ENCODE measurements at regions not wholly inside any gene's neighbourhood (a gene's known extent, or its start where the extent isn't known, plus 50 kb on each side); places are given as distances from the start of the nearest gene placed in this dataset.

DNA sequence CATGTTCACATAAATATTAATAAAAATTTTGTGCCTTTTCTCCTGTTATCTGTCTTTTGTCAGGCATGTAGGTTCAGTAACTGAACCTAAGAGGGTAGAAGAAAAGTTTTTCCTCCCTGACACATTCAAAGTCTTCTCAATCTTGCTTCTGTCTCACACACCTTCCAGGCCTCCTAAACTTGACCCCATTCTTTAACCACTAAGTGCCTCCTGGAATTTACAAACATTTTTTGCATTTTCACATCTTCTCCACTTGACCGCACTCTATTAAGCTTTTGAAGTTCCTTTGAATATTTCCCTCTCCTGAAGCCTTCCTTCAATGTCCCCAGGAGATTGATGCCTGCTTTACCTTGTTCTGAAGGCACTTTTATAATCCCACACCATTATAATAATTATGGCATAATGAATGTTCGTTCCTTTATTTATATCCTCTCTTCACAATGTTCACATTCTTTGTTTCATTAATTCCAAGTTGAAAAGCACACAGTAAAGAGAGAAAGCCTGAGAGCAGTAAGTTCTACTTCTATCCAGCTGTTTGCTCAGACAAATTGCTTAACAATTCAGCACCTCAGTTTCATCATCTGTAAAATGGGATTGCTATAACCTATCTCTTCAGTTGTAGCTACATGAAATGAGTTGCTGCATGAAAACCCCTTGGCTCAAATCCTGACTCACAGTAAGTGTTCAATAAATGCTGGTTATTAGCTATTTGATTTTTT, 184.8 kb upstream of the KLHL29 start:
- DNase-seq (ENCODE audit: low spot score): no peak

DNA sequence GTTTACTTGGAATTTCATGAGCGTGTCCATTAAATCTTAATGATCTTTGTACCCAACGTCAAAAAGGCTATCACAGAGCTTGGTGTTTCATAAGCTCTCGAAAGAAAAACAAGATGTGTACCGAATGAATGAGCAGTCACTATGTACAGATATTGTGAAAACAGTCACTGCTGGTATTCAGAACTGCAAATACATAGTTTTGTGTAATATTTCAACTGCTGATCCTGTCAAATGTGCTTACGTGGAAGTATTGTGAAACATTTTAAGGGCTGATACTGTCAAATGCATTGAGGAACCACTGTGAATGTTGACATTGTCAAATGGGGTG, 184.2 kb upstream of the KLHL29 start:
- no peak for DNase-seq (ENCODE audit: low spot score)

DNA sequence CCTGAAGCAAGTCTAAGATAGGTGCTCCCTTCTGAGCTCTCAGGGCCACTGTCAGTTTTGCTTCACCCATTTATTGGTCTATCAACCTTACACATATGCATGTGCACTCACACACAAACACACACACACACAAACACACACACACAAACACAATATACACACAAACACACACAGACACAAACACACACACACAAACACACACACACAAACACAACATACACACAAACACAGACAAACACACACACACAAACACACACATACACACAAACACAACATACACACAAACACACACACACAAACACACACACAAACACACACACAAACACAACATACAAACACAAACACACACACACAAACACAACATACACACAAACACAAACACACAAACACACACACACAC, 181.6 kb upstream of the KLHL29 start:
- DNase-seq (ENCODE audit: low spot score): no peak

DNA sequence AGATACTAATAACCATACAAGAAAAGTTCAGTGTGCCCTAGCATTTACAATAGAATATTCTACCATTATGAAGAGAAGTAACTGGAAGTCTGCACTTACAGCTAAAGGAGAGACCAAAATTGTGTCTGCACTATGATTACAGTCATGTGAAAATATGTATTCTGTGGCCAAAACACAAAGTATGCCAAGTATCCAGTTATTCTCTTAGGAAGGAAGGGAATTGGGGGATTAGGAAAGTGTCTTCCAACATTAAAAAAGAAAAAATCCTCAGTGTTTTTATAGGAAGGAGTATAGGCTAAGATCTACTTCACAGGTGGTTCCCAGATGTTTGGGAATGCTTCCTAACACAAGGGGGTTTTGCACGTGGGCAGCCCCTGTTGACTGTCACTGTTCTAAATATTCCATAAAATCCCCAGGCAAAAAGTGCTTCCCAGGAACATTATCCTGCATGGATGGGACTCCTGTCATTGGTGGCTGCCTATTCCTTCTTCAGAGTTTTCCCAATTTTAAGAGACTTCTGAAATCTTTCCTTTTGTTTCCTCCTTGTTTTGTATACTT, 180.2 kb upstream of the KLHL29 start:
- no peak for DNase-seq (ENCODE audit: low spot score)

DNA sequence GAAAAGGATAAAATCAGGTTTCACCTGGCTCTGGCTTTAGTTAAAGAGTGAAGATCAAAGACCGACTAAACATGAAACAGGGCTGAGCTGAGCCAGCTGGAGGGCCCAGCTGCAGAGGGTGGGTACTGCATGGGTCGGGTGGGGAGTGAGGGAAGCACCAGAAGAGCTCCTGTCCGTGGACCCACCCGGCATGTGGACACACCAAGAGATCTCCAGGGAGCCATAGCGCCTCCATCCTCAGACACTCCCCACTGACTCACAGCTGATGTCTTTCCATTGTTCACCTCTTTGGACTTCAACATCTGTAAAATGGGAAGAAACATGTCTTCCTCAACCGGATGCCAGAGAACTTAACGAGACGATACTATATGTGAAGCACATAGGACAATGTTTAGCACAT, 178.3 kb upstream of the KLHL29 start:
- DNase-seq (ENCODE audit: low spot score): no peak

DNA sequence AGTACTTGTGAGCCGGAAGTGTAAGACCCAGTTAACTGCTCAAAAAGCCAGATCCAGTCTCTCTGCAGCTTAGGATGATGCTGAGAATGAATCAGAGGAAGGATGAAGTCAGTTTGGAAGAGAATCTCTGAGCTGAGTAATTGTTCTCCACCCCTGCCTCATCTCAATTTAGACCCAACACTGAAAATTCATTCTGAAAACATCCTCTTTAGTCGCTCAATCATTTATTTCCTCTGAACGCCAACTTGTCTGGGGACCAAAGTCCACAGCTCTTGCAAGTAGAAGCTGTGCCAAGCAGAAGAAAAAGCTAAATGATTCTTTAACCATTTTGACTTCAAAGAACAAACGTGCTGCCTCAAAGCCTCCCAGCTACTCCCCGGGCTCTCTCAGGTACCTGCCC, 177.1 kb upstream of the KLHL29 start:
- no peak for DNase-seq (ENCODE audit: low spot score)

DNA sequence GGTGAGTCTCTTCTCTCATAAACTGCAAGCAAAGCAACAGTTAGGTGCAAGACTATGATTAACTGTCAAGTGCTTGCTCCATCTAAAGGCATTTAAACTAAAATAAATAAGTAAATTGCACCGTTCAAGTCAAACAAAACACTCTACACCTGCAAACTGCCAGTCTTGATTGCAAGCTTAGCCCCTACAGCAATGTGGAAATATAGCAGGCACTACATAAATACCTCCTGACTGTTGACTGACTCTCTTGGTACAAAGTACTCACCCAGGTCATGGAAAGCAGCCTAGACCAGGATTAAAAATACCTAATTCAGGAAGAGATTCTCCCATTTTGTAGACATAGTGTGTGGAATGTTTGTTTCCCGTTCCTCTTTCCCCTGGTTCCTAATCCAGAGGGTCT, 176.6 kb upstream of the KLHL29 start:
- DNase-seq (ENCODE audit: low spot score): no peak

DNA sequence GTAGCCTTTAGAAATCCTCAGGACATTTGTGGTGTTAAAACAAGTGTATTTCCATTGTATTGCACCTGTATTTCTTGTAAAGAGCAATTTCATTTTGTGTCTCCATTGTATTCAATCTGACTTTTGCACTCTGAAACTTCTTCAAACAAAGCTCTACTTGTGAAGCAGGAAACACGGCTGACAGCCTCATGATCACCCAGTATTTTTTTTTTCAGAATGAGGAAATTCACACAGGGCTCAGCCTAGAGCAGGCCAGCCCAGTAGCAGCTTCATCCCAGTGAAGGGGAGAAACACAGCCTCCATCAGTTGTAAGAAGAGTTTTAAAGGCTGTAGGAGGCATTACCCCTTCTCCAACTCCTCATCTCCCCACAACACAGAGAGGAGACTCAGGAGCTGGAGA, 175.9 kb upstream of the KLHL29 start:
- DNase-seq (ENCODE audit: low spot score): no peak

DNA sequence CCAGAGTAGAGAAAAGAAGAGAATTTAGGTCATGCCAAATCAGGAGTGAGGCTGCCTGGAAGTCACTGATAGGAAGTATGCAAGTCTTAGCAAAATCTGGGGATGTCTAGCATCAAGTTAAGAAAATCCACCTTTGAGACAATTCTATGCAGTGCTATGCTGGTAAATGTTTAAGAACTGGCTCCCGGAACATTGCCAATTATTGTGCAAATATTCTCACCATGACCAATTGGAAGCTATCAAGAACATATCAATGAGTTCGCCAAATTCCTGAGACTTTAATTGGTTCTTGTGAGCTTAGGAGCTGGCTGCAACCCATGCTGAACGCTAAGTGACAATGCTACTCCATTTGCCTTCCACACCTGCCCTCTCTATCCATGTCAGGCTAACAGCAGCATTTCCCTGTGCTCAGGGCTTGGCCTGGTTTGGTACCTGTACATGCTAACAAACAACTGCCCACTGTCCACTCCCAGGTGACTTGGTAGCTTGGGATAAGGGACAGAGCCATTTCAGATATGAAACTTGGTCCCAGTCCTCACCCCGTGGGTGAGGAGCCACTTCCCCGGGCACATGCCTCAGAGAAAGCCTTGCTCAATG, 172.9 kb upstream of the KLHL29 start:
- no peak for DNase-seq (ENCODE audit: low spot score)

DNA sequence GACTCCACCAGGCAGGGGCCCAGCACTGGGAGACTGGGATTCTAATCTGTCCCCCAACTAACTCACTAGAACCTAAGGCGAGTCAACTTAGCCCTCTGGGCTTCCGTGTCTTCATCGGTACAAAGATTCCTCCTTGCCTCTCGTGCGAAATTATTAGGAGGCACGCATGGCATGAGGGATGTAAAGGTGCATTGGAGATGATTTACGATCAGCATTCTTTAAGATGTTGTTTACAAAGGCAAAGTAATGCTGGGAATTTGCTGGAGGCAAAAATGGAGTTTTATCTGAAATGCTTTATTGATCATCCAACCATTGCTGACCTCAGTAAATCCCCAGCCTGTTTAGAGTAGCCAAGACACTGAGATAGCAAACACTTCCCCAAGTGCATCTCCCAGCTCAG, 171.8 kb upstream of the KLHL29 start:
- DNase-seq (ENCODE audit: low spot score): no peak

DNA sequence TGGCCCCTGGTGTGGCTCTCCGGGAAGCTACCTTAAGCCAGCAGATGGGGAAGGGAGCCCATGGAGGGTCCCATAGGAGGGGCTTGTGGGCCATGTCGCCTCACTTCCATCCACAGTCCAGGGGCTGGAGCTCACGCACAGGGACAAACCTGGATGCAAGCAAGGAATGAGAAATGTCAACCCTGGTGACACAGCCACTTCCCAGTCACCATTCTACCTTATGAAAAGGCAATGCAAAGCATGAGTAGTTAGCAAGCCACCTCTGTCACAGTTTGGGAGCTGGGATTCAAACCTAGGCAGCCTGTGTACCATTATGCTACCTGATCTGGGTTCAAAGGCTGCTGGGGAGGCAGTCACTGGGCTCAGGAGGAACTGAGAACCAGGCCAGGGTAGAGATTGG, 170.0 kb upstream of the KLHL29 start:
- no peak for DNase-seq (ENCODE audit: low spot score)

DNA sequence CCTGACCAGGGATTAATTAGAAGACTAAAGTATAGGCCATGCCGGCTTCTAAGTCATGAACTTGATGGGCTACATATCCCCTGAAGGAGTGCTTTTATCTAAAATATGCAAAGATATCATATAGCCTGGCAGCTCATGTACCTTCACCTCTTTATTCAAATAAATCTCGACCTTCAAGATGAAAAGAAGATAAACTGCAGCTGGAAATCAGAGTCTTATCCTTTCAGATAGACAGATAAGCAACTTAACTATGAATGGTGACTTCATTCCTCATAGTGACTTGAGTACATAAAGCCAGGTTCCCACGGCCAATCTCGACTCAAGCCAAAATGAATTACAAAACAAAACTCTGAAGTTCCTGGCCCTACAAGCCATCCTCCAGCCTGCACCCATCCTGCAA, 165.3 kb upstream of the KLHL29 start:
- DNase-seq (ENCODE audit: low spot score): no peak

DNA sequence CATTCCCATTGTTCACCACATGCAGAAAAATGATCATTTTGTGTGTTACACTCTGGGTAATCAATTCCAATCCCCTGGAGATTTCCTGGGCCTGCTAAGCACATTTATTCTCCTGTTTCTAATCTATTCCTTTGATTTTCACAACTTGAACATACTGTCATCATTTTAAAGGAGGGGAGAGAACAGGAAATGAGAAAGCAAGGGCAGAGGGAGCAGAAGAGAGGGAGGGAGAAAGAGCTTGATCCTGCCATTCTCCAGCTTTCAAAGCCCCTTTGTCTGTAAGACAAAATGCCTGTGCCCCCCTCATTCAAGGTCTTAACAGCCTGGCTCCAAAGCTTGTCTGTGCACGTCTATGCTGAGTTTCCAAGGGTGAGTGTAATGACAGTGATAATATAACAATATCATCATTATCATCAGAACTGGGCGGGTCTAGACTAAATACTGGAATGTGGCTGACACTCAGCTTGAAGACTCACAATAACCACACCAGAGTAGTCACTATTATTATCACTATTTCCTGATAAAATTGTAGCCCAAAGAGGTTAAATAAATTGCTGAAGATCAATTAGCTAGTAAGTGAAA, 164.4 kb upstream of the KLHL29 start:
- no peak for DNase-seq (ENCODE audit: low spot score)

DNA sequence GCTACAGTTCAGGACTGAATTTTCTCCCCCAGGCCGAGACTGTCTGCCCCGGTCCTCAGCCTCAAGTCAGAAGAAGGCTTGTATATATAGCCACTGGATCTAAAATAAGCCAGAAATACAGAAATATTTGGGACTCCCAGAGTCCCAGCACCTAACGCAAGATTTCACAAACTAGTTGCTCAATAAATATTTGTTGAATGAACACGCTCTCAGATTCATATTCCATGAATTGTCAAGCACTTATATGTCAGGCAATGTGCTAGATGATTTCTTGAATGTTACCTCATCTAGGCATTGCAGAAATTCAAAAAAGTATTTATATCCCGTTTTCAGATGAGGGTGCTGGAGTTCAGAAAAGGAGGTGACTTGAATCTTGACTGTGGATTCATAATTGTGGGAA, 163.7 kb upstream of the KLHL29 start:
- no peak for DNase-seq (ENCODE audit: low spot score)

DNA sequence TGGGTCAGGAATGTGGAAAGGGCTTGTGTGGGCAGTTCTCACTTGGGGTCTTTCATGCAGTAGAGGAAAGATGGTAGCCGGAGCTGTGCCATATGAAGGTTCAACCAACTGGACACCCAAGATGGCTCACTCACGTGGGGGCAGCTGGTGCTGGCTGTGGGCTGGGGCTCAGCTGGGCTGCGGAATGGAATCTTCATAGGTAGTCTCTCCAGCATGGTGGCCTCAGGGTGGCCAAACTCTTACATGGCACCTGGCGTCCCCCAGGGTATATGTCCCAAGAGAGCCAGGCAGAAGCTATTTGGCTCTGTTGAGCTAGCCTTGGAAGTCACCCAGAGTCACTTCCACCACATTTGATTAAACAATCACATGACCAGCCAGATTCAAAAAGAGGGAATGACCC, 163.1 kb upstream of the KLHL29 start:
- DNase-seq (ENCODE audit: low spot score): no peak

DNA sequence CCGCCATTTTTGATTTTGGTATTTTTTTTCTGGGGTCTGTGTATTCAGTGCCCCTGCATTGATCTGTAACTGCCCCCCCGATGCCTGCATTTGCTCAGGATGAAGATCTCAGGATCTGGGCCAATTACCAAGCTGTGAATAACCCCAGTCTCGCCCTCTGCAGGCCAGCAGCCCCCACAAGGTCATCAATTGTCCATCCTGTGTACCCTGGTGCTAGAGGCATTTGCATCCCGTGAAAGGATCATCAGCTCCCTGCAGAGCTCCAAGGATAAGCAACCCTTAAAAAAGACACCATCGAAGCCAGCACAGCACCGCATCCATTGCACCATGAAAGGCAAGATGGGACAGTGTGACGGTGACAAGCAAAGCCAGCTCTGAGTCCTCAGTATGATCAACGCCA, 154.1 kb upstream of the KLHL29 start:
- no peak for DNase-seq (ENCODE audit: low spot score)

DNA sequence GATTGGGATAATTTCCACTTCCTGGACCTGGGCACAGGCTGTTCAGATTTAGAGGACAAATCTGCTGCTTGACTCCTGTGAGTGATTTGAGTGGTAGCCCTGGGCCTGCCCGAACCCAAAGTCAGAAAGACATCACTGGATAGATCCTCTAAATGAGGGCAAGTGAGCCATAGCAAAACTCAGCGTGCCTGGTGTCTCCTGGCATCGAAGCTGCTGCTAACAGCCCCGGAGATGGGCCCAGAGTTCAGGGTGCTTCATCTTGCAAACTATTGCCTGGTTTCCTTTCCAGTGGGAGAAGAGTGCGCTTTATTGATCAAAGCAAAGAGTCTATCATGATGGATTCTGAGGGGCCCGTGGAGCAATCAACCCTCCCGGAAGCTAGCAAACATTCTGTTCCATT, 153.1 kb upstream of the KLHL29 start:
- no peak for DNase-seq (ENCODE audit: low spot score)

DNA sequence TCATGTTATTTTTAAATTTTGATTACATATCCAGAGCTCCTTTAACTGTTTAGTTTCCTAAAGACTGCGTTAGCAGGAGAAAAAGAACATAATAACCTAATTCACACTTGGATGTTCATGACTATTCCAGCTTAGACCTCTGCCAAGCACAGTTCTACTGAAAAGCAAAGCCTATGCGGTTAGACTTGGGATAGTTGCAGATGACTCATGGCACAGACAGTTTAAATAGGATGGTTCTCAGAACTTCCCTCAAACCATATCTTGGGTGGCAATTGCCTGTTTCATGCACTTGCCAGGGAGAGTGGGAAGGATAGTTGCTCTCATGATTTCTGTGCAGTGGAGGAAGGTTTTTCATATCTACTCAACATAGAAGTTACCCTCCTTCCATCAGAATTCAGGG, 149.7 kb upstream of the KLHL29 start:
- no peak for DNase-seq (ENCODE audit: low spot score)

DNA sequence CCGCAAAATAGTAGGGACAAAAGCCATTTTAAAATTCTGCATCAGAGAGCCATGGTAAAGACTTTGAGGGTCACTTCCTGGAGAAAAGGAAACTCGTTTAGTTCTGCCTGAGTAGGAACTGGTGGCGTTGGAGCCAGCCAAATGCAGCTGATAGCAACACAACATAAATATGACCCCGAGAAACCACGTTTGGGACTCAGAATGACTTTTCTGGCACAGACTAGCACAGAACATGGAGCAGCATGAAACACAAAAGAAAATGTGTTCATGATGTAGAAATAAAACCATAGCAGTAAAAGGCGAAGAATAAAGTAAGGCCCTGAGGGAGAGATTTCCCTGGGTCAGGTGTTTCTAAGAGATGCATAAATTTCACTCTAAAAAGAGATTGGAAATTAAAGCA, 149.2 kb upstream of the KLHL29 start:
- no peak for DNase-seq (ENCODE audit: low spot score)

DNA sequence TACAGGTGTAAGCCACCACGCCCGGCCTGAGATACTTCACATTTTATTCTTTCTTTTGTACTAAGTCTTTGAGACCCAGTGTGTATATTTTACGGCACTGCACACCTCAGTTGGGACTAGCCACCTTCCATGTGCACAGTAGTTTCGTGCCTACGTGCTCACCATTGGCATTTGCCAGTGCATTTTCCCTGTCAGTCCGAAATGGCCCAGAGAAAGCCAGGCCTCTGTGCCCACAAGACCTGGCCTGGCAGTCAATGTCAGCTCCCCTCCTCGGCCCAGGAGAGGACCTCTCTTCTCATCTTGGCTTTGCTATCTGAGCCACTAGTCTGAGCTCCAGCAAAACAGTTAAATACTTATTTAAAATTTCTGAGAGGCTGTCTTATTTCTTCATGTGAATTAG, 147.8 kb upstream of the KLHL29 start:
- DNase-seq (ENCODE audit: low spot score): no peak

DNA sequence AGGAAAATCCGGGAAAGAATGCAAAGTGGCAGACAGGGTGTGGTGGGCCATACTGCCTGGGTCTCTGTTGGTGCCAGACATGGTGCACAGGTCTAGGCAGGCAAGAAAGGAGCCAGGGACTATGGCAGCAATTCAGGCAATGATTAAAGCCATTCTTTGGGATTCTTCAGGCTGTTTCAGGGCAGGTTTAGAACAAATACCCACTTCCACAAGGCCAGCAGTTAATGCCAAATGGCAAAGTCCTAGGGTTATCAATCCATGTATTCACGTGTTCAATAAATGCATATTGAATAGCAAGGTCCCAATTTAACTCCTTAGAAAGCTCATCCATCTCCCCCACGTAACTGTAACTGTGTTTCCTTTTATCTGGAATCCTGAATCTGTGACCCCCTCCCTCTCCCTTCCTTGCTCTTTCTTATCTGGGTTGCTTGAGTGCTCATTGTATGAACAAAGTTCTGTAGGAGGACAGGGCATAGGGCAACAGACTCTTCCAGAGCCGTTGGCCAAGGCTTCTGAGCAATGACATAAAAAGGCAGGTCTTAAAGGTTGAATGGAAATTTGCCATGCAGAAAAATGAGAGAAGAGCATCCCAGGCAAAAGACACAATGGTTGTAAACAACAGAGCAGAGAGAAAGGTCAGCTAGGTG, 146.8 kb upstream of the KLHL29 start:
- no peak for DNase-seq (ENCODE audit: low spot score)

DNA sequence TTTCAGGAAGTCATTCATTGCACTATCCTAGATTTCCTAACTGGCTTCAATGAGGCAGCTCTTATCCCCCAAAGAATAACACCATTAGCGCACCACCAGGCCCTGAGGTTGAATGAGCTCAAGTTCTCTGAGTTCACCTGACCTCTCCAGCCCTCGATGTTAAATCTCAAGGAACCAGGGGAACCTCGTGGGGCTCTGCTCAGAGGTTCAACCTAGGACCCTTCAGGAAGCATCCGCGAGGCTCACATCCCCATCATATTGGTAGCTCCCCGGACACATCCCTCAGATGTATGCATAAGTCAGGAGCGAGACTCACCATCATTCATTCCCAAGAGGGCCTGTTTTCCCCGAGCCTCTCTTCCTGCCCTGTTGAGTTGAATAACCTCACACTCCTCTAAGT, 145.6 kb upstream of the KLHL29 start:
- DNase-seq (ENCODE audit: low spot score): no peak

DNA sequence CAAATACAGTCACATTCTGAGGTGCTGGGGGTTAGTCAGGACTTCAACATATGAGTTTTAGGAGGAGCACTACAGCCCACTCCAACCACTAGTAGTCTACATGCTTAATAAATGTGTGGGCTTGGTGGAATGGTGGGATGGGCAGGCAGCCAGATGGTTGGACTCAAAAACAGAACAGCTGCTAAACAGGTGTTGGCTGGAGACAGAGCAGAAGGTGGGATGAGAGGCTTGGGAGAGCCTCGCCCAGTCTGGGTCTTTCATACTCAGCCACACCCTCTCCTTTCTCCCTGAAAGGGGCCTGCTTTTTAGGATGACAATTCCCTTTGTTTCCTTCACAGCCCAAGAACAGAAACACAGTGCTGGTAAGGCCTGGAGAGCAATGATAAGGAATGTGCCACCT, 143.9 kb upstream of the KLHL29 start:
- DNase-seq (ENCODE audit: low spot score): no peak

Data from CD4-positive, alpha-beta T cell treated with Interleukin-15 for 4 hours (primary cell).